ENCODE measurements at regions not wholly inside any gene's neighbourhood (a gene's known extent, or its start where the extent isn't known, plus 50 kb on each side); places are given as distances from the start of the nearest gene placed in this dataset.
A peak's percentile ranks its signal among the peaks of the same experiment; 100 is the strongest.
"Not testable (repeated sequence)": the region's sequence is repeated elsewhere in the genome, so short reads cannot be mapped to it uniquely, and the experiment has no call there.

GRCh38 chr7:50251765-50252164 is 52.8 kb upstream of the IKZF1 start:
- no peak overlapping the region for H3K4me3 ChIP-seq (ENCODE audit: low read depth, low read length)
- no peak for TF ChIP-seq CTCF (IDR thresholded peaks at IDR 0.05; ENCODE audit: low read depth, low read length, missing control alignments)
- no peak for DNase-seq (ENCODE audit: low read depth)
- in situ Hi-C loops (cut with HindIII; ENCODE audit: low sequenced_read_pairs), result no loop called here

- no peak for TF ChIP-seq CTCF (IDR thresholded peaks at IDR 0.05; ENCODE audit: low read depth, low read length, missing control alignments)
- H3K4me3 ChIP-seq (ENCODE audit: low read depth, low read length), result no peak overlapping the region
- DNase-seq (ENCODE audit: low read depth), result no peak
- in situ Hi-C loops (cut with HindIII; ENCODE audit: low sequenced_read_pairs), result no loop called here
Observed at GRCh38 chr7:50246551-50246950, 58.0 kb upstream of the IKZF1 start.

- H3K4me3 ChIP-seq (ENCODE audit: low read depth, low read length); DNase-seq (ENCODE audit: low read depth); in situ Hi-C loops (cut with HindIII; ENCODE audit: low sequenced_read_pairs): not testable (repeated sequence)
Observed at GRCh38 chr7:50242111-50242510, 62.4 kb upstream of the IKZF1 start.

GRCh38 chr7:50240699-50241098 is 63.8 kb upstream of the IKZF1 start:
- H3K4me3 ChIP-seq (ENCODE audit: low read depth, low read length); in situ Hi-C loops (cut with HindIII; ENCODE audit: low sequenced_read_pairs); DNase-seq (ENCODE audit: low read depth): not testable (repeated sequence)

GRCh38 chr7:50229964-50230363 is 74.6 kb upstream of the IKZF1 start:
- no peak for DNase-seq (ENCODE audit: low read depth)
- H3K4me3 ChIP-seq (ENCODE audit: low read depth, low read length), result no peak overlapping the region
- in situ Hi-C loops (cut with HindIII; ENCODE audit: low sequenced_read_pairs), result no loop called here
- peak; percentile 19 for TF ChIP-seq CTCF (IDR thresholded peaks at IDR 0.05; ENCODE audit: low read depth, low read length, missing control alignments)

- in situ Hi-C loops (cut with HindIII; ENCODE audit: low sequenced_read_pairs), result no loop called here
- no peak for TF ChIP-seq CTCF (IDR thresholded peaks at IDR 0.05; ENCODE audit: low read depth, low read length, missing control alignments)
- H3K4me3 ChIP-seq (ENCODE audit: low read depth, low read length), result no peak overlapping the region
- no peak for DNase-seq (ENCODE audit: low read depth)
Observed at GRCh38 chr7:50228148-50228547, 76.4 kb upstream of the IKZF1 start.

- TF ChIP-seq CTCF (IDR thresholded peaks at IDR 0.05; ENCODE audit: low read depth, low read length, missing control alignments), result no peak
- no peak overlapping the region for H3K4me3 ChIP-seq (ENCODE audit: low read depth, low read length)
- DNase-seq (ENCODE audit: low read depth), result no peak
- in situ Hi-C loops (cut with HindIII; ENCODE audit: low sequenced_read_pairs), result no loop called here
Observed at GRCh38 chr7:50227726-50228125, 76.8 kb upstream of the IKZF1 start.

GRCh38 chr7:50226669-50227068 is 77.8 kb upstream of the IKZF1 start:
- in situ Hi-C loops (cut with HindIII; ENCODE audit: low sequenced_read_pairs), result no loop called here
- no peak overlapping the region for H3K4me3 ChIP-seq (ENCODE audit: low read depth, low read length)
- DNase-seq (ENCODE audit: low read depth), result no peak
- no peak for TF ChIP-seq CTCF (IDR thresholded peaks at IDR 0.05; ENCODE audit: low read depth, low read length, missing control alignments)
